Keratinocyte (primary cell): ENCODE measurements at regions not wholly inside any gene's neighbourhood (a gene's known extent, or its start where the extent isn't known, plus 50 kb on each side); places are given as distances from the start of the nearest gene placed in this dataset.

Experiments used
- EZH2 ChIP-seq: IDR thresholded peaks from one replicate; pipeline ENCODE4 v1.6.1; 2012; ENCODE audit warnings: inconsistent platforms, mild to moderate bottlenecking, low read length, moderate library complexity
- TF ChIP-seq, protein P1 (sequence below), 3 experiments: IDR thresholded peaks in 1 of 3; conservative IDR thresholded peaks in 1 of 3; optimal IDR thresholded peaks in 1 of 3; 2 replicates in 2 of 3; 3 replicates in 1 of 3; pipeline versions ENCODE3 to v1.5.1; 2011; ENCODE audit warnings: low read length in 3 of 3, mild to moderate bottlenecking in 3 of 3, moderate library complexity in 2 of 3, control low read depth in 1 of 3, inconsistent platforms in 1 of 3; ENCODE audit not compliant: insufficient read depth in 2 of 3; ENCODE audit errors: extremely low read depth in 1 of 3

DNA sequence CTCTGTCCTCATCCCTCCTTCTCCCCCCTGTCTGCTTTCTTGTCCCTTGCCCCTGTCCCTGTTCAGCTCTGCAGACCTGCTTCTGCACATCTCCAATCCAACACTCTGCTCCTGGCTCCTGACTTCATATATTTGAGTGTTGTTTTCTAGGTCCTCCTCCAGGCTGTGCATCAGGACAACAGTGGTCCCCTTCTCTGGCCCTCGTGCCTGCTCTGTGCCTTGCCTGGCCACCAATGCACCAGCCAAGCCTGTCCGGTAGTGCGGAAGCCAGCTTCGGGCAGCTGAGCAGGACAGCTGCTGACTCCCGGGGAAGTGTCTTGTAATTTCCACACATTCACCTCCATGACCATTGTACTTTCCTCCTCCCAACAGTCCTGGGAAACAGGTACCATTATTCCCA lies 203.4 kb upstream of the RAB4A start:
- TF ChIP-seq, protein P1, sequence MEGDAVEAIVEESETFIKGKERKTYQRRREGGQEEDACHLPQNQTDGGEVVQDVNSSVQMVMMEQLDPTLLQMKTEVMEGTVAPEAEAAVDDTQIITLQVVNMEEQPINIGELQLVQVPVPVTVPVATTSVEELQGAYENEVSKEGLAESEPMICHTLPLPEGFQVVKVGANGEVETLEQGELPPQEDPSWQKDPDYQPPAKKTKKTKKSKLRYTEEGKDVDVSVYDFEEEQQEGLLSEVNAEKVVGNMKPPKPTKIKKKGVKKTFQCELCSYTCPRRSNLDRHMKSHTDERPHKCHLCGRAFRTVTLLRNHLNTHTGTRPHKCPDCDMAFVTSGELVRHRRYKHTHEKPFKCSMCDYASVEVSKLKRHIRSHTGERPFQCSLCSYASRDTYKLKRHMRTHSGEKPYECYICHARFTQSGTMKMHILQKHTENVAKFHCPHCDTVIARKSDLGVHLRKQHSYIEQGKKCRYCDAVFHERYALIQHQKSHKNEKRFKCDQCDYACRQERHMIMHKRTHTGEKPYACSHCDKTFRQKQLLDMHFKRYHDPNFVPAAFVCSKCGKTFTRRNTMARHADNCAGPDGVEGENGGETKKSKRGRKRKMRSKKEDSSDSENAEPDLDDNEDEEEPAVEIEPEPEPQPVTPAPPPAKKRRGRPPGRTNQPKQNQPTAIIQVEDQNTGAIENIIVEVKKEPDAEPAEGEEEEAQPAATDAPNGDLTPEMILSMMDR (optimal IDR thresholded peaks at IDR 0.05 in 1 of 3, IDR thresholded peaks at IDR 0.05 in 1 of 3, conservative IDR thresholded peaks at IDR 0.05 in 1 of 3; ENCODE audit: extremely low read depth in 1 of 3, insufficient read depth in 2 of 3, low read length in 3 of 3), result no peak
- no peak for TF ChIP-seq EZH2
